GM18867 (cell line): ENCODE measurements at regions not wholly inside any gene's neighbourhood (a gene's known extent, or its start where the extent isn't known, plus 50 kb on each side); places are given as distances from the start of the nearest gene placed in this dataset.
"Not testable (repeated sequence)": the region's sequence is repeated elsewhere in the genome, so short reads cannot be mapped to it uniquely, and the experiment has no call there.

Experiments used
- ATAC-seq: cut with Tn5 transposase; IDR thresholded peaks from one replicate; pipeline ENCODE4 v1.9.1; 2021; ENCODE audit warnings: mild to moderate bottlenecking, moderate library complexity; ENCODE audit not compliant: unreplicated experiment

GRCh38 chr11:92465410-92465809, 240.8 kb downstream of the FAT3 start:
- not testable (repeated sequence) for ATAC-seq

- ATAC-seq: no peak
Measured at GRCh38 chr11:92473736-92474135, 249.1 kb downstream of the FAT3 start.

GRCh38 chr11:92475316-92475715, 250.7 kb downstream of the FAT3 start:
- no peak for ATAC-seq

DNA sequence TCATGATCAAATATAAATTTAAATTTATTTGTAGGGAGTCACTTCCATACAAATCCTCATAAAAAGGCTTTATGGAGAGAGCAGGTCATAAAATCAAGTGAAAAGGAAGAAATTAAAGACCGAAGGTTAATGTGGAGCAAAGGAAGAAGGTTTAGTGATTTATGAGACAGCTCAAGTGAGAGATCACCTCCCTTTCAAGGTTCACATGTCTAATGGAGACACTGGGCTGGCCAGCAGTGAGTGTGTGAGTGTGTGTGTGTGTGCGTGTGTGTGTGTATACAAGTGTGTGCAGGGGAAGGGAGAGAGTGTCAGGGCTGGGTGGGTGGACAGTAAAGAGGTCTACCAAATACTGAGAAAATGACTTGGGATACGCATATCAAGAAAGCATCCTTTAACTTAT, 251.2 kb downstream of the FAT3 start:
- no peak for ATAC-seq

GRCh38 chr11:92477686-92478085, 253.1 kb downstream of the FAT3 start:
- no peak for ATAC-seq

- ATAC-seq: no peak
Measured at GRCh38 chr11:92480499-92480898, 255.9 kb downstream of the FAT3 start.

GRCh38 chr11:92482492-92483060, 258.0 kb downstream of the FAT3 start:
- no peak for ATAC-seq

DNA sequence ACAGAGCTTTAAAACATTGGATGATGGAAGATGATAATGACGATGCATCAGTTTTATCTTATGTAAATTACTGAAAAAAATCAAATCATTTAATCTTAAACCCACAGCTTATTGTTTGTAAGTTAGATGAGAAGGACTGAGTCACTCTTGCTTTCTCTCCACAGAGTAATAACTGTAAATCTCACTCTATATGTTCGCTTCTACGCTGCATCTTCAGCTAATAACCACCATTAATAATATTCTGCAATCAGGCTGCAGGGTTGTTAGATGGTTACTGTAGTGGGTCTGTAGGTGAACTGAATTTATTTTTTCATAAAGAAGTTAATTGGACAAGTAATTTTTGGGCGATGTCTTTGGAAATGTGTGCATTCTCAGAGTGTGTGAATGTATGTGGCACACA, 260.0 kb downstream of the FAT3 start:
- no peak for ATAC-seq

- no peak for ATAC-seq
Measured at GRCh38 chr11:92489826-92490399, 265.3 kb downstream of the FAT3 start.

GRCh38 chr11:92492372-92492771, 267.8 kb downstream of the FAT3 start:
- no peak for ATAC-seq

DNA sequence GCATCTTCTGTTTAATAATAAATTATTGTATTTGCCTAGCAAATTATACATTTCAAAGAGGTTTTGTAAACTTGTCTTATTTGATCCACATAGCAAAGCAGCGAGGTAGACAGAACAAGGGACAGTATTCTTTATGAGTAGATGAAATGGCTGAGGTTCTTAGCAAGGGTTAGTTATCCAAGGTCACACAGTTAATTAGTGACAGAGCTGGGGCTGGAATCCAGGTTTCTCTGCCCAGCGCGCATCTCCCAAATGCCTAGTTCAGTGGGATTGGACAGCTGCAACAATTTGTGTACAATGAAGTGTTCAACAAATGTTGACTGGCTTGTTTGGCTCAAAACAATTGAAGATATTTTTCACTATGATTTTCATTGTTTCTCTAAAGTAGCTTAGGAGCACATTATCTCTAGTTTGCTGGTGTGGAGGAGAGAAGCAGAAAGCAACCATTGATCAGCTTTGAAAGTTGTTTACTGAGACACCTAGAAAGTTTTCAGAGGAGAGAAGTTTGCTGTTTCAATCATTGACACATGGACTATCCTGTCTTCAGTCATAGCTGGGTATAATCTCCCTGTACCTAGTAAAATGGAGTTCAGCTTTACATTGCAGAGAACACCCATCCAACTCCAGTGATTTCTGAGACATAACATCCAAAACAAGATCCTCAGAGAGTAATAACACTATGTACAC, 270.6 kb downstream of the FAT3 start:
- no peak for ATAC-seq

DNA sequence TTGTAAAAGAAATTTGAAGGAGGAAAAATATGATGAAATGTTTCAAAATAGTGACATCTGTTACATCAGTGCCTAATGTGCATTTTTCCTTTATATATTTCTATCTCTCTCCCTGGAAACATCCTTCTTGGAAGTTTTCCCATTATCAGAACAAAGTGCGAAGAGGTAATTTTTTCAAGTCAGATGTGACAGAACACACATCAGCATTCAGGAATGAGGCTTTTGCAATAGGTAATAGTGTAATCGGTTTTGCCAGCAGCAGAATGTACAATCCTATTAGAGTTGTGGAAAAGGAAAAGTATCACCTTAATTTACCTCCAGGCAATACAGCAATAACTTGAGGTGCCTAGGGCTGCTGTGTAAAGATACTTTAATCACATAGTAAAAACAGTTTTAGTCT, 275.8 kb downstream of the FAT3 start:
- no peak for ATAC-seq

GRCh38 chr11:92501066-92501739, 276.6 kb downstream of the FAT3 start:
- ATAC-seq: no peak

- ATAC-seq: no peak
Measured at GRCh38 chr11:92504004-92504403, 279.4 kb downstream of the FAT3 start.

- ATAC-seq: no peak
Measured at GRCh38 chr11:92504534-92504933, 279.9 kb downstream of the FAT3 start.

DNA sequence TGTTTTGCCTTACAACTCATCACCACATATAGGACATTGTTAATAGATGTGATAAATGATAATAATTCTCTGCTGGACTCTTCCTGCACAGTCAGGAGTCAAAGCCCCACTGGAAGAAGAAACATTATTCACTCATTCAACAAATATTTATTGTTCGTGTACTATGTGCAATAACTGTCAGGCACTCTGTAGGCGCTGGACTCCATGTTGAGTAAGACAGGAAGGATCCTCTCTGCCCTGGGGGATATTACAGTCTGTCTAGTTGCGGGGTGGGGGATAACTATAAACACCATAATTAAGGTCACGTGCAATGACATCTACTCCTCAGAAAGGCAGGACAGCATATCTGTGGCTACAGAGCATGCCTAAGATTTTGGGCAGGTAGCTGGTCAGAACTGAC, 281.1 kb downstream of the FAT3 start:
- ATAC-seq: no peak

GRCh38 chr11:92506809-92507336, 282.3 kb downstream of the FAT3 start:
- no peak for ATAC-seq

GRCh38 chr11:92510591-92510990, 286.0 kb downstream of the FAT3 start:
- no peak for ATAC-seq

GRCh38 chr11:92511522-92512203, 287.0 kb downstream of the FAT3 start:
- ATAC-seq: no peak

GRCh38 chr11:92512204-92512569, 287.6 kb downstream of the FAT3 start:
- ATAC-seq: no peak

DNA sequence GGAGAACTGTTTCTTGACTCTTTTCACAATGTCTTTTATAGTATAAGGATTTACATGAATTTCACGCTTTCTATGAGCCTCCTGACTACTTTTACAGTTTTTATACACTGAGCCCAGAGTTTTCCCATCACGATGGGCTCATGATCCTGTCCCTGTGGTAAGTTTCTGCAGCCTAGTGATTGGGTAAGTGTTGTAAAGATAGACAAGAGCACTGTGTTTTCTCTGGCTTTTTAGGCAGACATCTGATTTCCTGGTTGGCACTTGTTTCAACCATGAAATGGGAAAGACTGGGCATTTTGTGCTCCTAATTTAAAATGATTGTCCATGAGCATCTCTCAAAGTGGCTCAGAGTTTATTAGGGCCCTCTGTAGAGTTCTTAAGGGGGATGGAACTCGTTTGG, 299.0 kb downstream of the FAT3 start:
- no peak for ATAC-seq
